ENCODE measurements at regions not wholly inside any gene's neighbourhood (a gene's known extent, or its start where the extent isn't known, plus 50 kb on each side); places are given as distances from the start of the nearest gene placed in this dataset.

GRCh38 chr9:79057576-79057975 lies 514.2 kb upstream of the TLE4 start:
- 0 out of 3 replicates have a peak, but pooled peaks cover 2% of the 10 kb centered on the region for H3K9me3 ChIP-seq
- ATAC-seq (no peak), FAIRE-seq (no peak), DNase-seq (ENCODE audit: low read depth in 1 of 2, low spot score in 1 of 2) (no peak)
- H3K4me3 ChIP-seq, result no peak overlapping the region
- ChIA-PET CTCF (no interaction called here), POLR2A (no interaction called here)
- no peak overlapping the region for H3K4me2 ChIP-seq
- TF ChIP-seq ESRRA (IDR thresholded peaks at IDR 0.05; ENCODE audit: borderline replicate concordance, low read length) (no peak), TFCP2L1 (CRISPR knock-in tag; IDR thresholded peaks at IDR 0.05) (no peak), ZFP36 (IDR thresholded peaks at IDR 0.05; ENCODE audit: borderline replicate concordance, partially characterized antibody) (no peak), RNF2 (IDR thresholded peaks at IDR 0.05; ENCODE audit: borderline replicate concordance, low read depth) (no peak), CBX8 (IDR thresholded peaks at IDR 0.05) (no peak), ZNF302 (CRISPR knock-in tag; IDR thresholded peaks at IDR 0.05) (no peak), BHLHE40 (IDR thresholded peaks at IDR 0.05; ENCODE audit: low read depth, low read length) (no peak), CBX2 (IDR thresholded peaks at IDR 0.05; ENCODE audit: borderline replicate concordance, low read depth) (no peak), EHF (CRISPR knock-in tag; IDR thresholded peaks at IDR 0.05) (no peak)
- TF ChIP-seq, protein P1, sequence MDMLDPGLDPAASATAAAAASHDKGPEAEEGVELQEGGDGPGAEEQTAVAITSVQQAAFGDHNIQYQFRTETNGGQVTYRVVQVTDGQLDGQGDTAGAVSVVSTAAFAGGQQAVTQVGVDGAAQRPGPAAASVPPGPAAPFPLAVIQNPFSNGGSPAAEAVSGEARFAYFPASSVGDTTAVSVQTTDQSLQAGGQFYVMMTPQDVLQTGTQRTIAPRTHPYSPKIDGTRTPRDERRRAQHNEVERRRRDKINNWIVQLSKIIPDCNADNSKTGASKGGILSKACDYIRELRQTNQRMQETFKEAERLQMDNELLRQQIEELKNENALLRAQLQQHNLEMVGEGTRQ (IDR thresholded peaks at IDR 0.05), result no peak
- H3K27ac ChIP-seq, result no peak overlapping the region
- no peaks in the 10 kb centered on the region for H3K4me1 ChIP-seq

GRCh38 chr9:79060766-79061165 lies 511.0 kb upstream of the TLE4 start:
- 0% methylated on average over 1 of the region's 1 CpG for WGBS (ENCODE audit: missing lambda C conversion rate)
- POLR2A ChIA-PET, result no interaction called here
- ATAC-seq (no peak), FAIRE-seq (no peak), DNase-seq (ENCODE audit: low read depth in 1 of 2, low spot score in 1 of 2) (no peak)
- H3K9me3 ChIP-seq, result 0 out of 3 replicates have a peak, but pooled peaks cover 2% of the 10 kb centered on the region
- no peak for TF ChIP-seq E2F6 (IDR thresholded peaks at IDR 0.05; ENCODE audit: borderline replicate concordance, low read depth)
- no peak for TF ChIP-seq FOSL2 (IDR thresholded peaks at IDR 0.05)
- peak; percentile 21; the same call in 1 of the 2 replicates for TF ChIP-seq FOSL2 (CRISPR knock-in tag; IDR thresholded peaks at IDR 0.05)
- H3K27ac ChIP-seq, result no peak overlapping the region
- no peak overlapping the region for H3K4me2 ChIP-seq
- H3K4me1 ChIP-seq, result no peaks in the 10 kb centered on the region
- no peak overlapping the region for H3K4me3 ChIP-seq
- CTCF ChIA-PET, result interaction anchor here (0.9 kb wide), 1 partner anchor 458 kb away, joined by 4 read pairs; no protein-coding TSS in a partner anchor

DNA sequence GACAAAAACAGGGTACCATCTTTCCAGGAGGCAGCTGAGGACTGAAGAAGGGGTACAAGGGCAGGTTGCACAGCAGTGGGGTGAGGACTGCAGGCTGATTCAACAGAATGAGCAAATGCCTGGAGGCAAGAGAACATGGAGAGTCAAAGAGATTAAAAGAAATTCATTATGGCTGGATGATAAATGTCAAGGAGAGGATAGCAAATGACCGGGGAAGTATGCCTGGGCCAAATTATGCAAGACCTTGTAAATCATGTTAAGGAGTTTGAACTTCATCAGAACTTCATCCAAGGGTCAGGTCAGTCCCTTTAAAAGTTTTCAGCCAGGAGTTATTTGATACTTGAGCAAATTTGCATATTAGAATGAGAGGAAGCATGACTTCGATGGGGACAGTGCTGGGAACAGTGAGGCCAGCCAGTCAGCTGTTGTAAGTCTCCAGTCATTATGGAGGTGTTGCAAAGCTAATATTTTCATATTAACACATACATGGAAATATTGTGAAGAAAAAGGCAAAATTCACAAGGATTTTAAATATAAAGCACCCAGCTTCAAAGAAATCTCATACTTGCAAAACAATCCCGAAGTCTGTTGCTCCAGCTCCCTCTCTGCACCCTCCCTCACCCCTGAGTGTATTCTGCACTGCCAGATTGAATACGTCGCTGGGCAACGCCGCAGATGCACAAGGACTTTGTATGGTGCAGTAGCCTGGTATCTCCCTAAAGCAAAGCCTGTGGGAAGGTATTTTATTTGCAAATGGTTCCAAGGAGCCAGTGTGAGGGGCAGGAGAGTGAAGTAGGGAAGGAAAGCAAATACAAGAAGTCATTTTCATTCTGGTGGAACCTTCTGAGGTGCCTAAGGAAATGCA lies 509.8 kb upstream of the TLE4 start:
- Histone ChIP-seq H3K4me2 (no peak overlapping the region), H3K4me1 (no peaks in the 10 kb centered on the region), H3K4me3 (no peak overlapping the region), H3K27ac (no peak overlapping the region), H3K9me3 (0 out of 3 replicates have a peak, but pooled peaks cover 2% of the 10 kb centered on the region)
- ChIA-PET POLR2A (no interaction called here), CTCF (interaction anchor here (2.1 kb wide), 1 partner anchor 15 kb away, joined by 4 read pairs; no protein-coding TSS in a partner anchor)
- FAIRE-seq (no peak), DNase-seq (ENCODE audit: low read depth in 1 of 2, low spot score in 1 of 2) (no peak), ATAC-seq (no peak)
- WGBS (ENCODE audit: missing lambda C conversion rate), result 90% methylated on average over 7 of the region's 7 CpGs
- TF ChIP-seq MAX (IDR thresholded peaks at IDR 0.05), result no peak
- TF ChIP-seq HES2 (IDR thresholded peaks at IDR 0.05), result no peak
- no peak for TF ChIP-seq NPAS2 (CRISPR knock-in tag; IDR thresholded peaks at IDR 0.05; ENCODE audit: borderline replicate concordance)
- TF ChIP-seq PHF8 (IDR thresholded peaks at IDR 0.05; ENCODE audit: borderline replicate concordance, low read depth), result no peak
- no peak for TF ChIP-seq E2F6 (IDR thresholded peaks at IDR 0.05; ENCODE audit: borderline replicate concordance, low read depth)
- no peak for TF ChIP-seq CHD2 (IDR thresholded peaks at IDR 0.05; ENCODE audit: low read length, partially characterized antibody)
- TF ChIP-seq ZFP36 (IDR thresholded peaks at IDR 0.05; ENCODE audit: borderline replicate concordance, partially characterized antibody), result no peak
- TF ChIP-seq NR3C1 (IDR thresholded peaks at IDR 0.05), result no peak
- TF ChIP-seq POLR2AphosphoS2 (conservative IDR thresholded peaks at IDR 0.05; ENCODE audit: low read length), result no peak
- TF ChIP-seq HMGXB4 (CRISPR knock-in tag; IDR thresholded peaks at IDR 0.05; ENCODE audit: borderline replicate concordance), result no peak
- no peak for TF ChIP-seq ESRRA (IDR thresholded peaks at IDR 0.05; ENCODE audit: borderline replicate concordance, low read length)
- TF ChIP-seq RARB (CRISPR knock-in tag; IDR thresholded peaks at IDR 0.05), result no peak
- TF ChIP-seq HOXB5 (CRISPR knock-in tag; IDR thresholded peaks at IDR 0.05), result no peak
